Mesenchymal stem cell (in vitro differentiated cells and primary cell): ENCODE measurements at regions not wholly inside any gene's neighbourhood (a gene's known extent, or its start where the extent isn't known, plus 50 kb on each side); places are given as distances from the start of the nearest gene placed in this dataset.

Experiments
- DNase-seq: peaks from one replicate; pipeline ENCODE4 v3.0.0-alpha.2; 2013
- H2AFZ ChIP-seq: one replicate; pipeline ENCODE4 v1.6.1; 2013; ENCODE audit warnings: low read depth, mild to moderate bottlenecking, control low read depth, inconsistent platforms, low read length, moderate library complexity
- H2AK5ac ChIP-seq: 2 replicates; pipeline ENCODE4 v1.6.1; 2013; ENCODE audit warnings: low read length, moderate library complexity, mild to moderate bottlenecking, inconsistent platforms; ENCODE audit not compliant: severe bottlenecking
- H2BK120ac ChIP-seq: one replicate; pipeline ENCODE4 v1.6.1; 2013; ENCODE audit warnings: low read depth, mild to moderate bottlenecking, inconsistent platforms, low read length, moderate library complexity
- H2BK12ac ChIP-seq, 2 experiments: one replicate each; pipeline ENCODE4 v1.6.1; 2013; ENCODE audit warnings: inconsistent platforms in 2 of 2, low read length in 2 of 2, mild to moderate bottlenecking in 2 of 2, moderate library complexity in 2 of 2, control low read depth in 1 of 2
- H2BK15ac ChIP-seq: one replicate; pipeline ENCODE4 v1.6.1; 2013; ENCODE audit warnings: mild to moderate bottlenecking, low read depth, inconsistent platforms; ENCODE audit not compliant: poor library complexity, severe bottlenecking
- H2BK5ac ChIP-seq: 2 replicates; pipeline ENCODE4 v1.6.1; 2013; ENCODE audit warnings: low read depth, mild to moderate bottlenecking, low read length, control low read depth, inconsistent platforms; ENCODE audit not compliant: poor library complexity, severe bottlenecking
- H3K14ac ChIP-seq, 2 experiments: one replicate each; pipeline ENCODE4 v1.6.1; 2013; ENCODE audit warnings: inconsistent platforms in 2 of 2, low read length in 2 of 2, control low read depth in 1 of 2, mild to moderate bottlenecking in 1 of 2, moderate library complexity in 1 of 2
- H3K18ac ChIP-seq, 2 experiments: one replicate each; pipeline ENCODE4 v1.6.1; 2013; ENCODE audit warnings: inconsistent platforms in 2 of 2, low read length in 2 of 2, control low read depth in 1 of 2, low read depth in 1 of 2, mild to moderate bottlenecking in 1 of 2
- H3K23ac ChIP-seq, 2 experiments: one replicate each; pipeline ENCODE4 v1.6.1; 2013; ENCODE audit warnings: inconsistent platforms in 2 of 2, low read length in 2 of 2, mild to moderate bottlenecking in 2 of 2, moderate library complexity in 2 of 2, control low read depth in 1 of 2
- H3K27ac ChIP-seq: 2 replicates; pipeline ENCODE4 v1.5.1; 2013; ENCODE audit warnings: mild to moderate bottlenecking, moderate library complexity, low read length, control low read depth, inconsistent platforms; ENCODE audit not compliant: poor library complexity, severe bottlenecking
- H3K27me3 ChIP-seq, 2 experiments: 2 replicates each; pipeline versions ENCODE4 v1.6.1 to v1.7.0; 2013; ENCODE audit warnings: low read length in 2 of 2, mild to moderate bottlenecking in 2 of 2, moderate library complexity in 2 of 2, control low read depth in 1 of 2, inconsistent platforms in 1 of 2; ENCODE audit not compliant: control insufficient read depth in 1 of 2, insufficient read depth in 1 of 2
- H3K36me3 ChIP-seq, 2 experiments: 2 replicates each; pipeline versions ENCODE4 v1.6.1 to v1.7.0; 2013; ENCODE audit warnings: low read length in 2 of 2, control low read depth in 1 of 2, inconsistent platforms in 1 of 2, low read depth in 1 of 2, mild to moderate bottlenecking in 1 of 2; ENCODE audit not compliant: insufficient read depth in 2 of 2, control insufficient read depth in 1 of 2
- H3K4ac ChIP-seq, 2 experiments: one replicate each; pipeline ENCODE4 v1.6.1; 2013; ENCODE audit warnings: inconsistent platforms in 2 of 2, low read length in 2 of 2, mild to moderate bottlenecking in 2 of 2, moderate library complexity in 2 of 2, control low read depth in 1 of 2, low read depth in 1 of 2
- H3K4me1 ChIP-seq: 2 replicates; pipeline ENCODE4 v1.6.1; 2013; ENCODE audit warnings: low read depth, low read length, control low read depth; ENCODE audit not compliant: control insufficient read depth, insufficient read depth
- H3K4me2 ChIP-seq: 2 replicates; pipeline ENCODE4 v1.6.1; 2013; ENCODE audit warnings: low read length, mild to moderate bottlenecking, inconsistent platforms; ENCODE audit not compliant: poor library complexity, severe bottlenecking
- H3K4me3 ChIP-seq, 2 experiments: 2 replicates each; pipeline versions ENCODE4 v1.5.1 to v1.7.0; 2013; ENCODE audit warnings: low read length in 2 of 2, mild to moderate bottlenecking in 2 of 2, control low read depth in 1 of 2, low read depth in 1 of 2; ENCODE audit not compliant: insufficient read depth in 1 of 2
- H3K79me1 ChIP-seq: replicated peaks from 2 replicates; pipeline ENCODE4 v1.6.1; 2013; ENCODE audit warnings: mild to moderate bottlenecking, control low read depth, low read length, inconsistent platforms; ENCODE audit not compliant: poor library complexity, severe bottlenecking
- H3K9ac ChIP-seq: 2 replicates; pipeline ENCODE4 v1.7.0; 2013; ENCODE audit warnings: mild to moderate bottlenecking, low read length, moderate library complexity
- H3K9me3 ChIP-seq: 2 replicates; pipeline ENCODE4 v1.7.0; 2013; ENCODE audit warnings: mild to moderate bottlenecking, low read length; ENCODE audit not compliant: control insufficient read depth
- H4K8ac ChIP-seq: one replicate; pipeline ENCODE4 v1.6.1; 2013; ENCODE audit warnings: inconsistent platforms, mild to moderate bottlenecking, low read length, moderate library complexity
- H4K91ac ChIP-seq: one replicate; pipeline ENCODE4 v1.6.1; 2013; ENCODE audit warnings: mild to moderate bottlenecking, low read length, inconsistent platforms
- WGBS: methylation state at CpG from one replicate; pipeline ENCODE4 v1.1.7; 2013; ENCODE audit warnings: mixed read lengths; 5-methylcytosine and 5-hydroxymethylcytosine counted together

- H3K27me3 ChIP-seq: peaks cover 0 to 3% of the 10 kb centered on the region in 2 experiments
- no peak overlapping the region for H3K23ac ChIP-seq
- no peak overlapping the region for H2AFZ ChIP-seq
- no peak overlapping the region for H2BK120ac ChIP-seq
- H3K4me1 ChIP-seq: no peaks in the 10 kb centered on the region
- no peak overlapping the region for H3K14ac ChIP-seq
- H3K9ac ChIP-seq: no peak overlapping the region
- no peak overlapping the region for H3K18ac ChIP-seq
- no peak overlapping the region for H3K27ac ChIP-seq
- no peak overlapping the region for H3K4ac ChIP-seq
- H3K4me2 ChIP-seq: no peak overlapping the region
- no peak overlapping the region for H2AK5ac ChIP-seq
- H4K91ac ChIP-seq: no peak overlapping the region
- no peak overlapping the region for H2BK5ac ChIP-seq
- H4K8ac ChIP-seq: no peak overlapping the region
- H3K79me1 ChIP-seq: no peaks in the 10 kb centered on the region
- no peak for DNase-seq
- H2BK15ac ChIP-seq: no peak overlapping the region
- no peak overlapping the region for H2BK12ac ChIP-seq
- H3K9me3 ChIP-seq: peaks cover 4% of the 10 kb centered on the region
- no peaks in the 10 kb centered on the region for H3K36me3 ChIP-seq
- H3K4me3 ChIP-seq: no peak overlapping the region
- 72% methylated on average over 2 of the region's 4 CpGs for WGBS
These were observed 87.7 kb upstream of the DYNAP start for GRCh38 chr18:54503131-54503894.

GRCh38 chr18:54506516-54507261, 84.4 kb upstream of the DYNAP start:
- 95% methylated on average over 1 of the region's 2 CpGs for WGBS
- no peak overlapping the region for H2AK5ac ChIP-seq
- H3K9ac ChIP-seq: no peak overlapping the region
- H3K9me3 ChIP-seq: no peaks in the 10 kb centered on the region
- H3K23ac ChIP-seq: no peak overlapping the region
- no peak overlapping the region for H4K8ac ChIP-seq
- H4K91ac ChIP-seq: no peak overlapping the region
- H3K4ac ChIP-seq: no peak overlapping the region
- H2BK12ac ChIP-seq: no peak overlapping the region
- H3K36me3 ChIP-seq: no peaks in the 10 kb centered on the region
- no peak overlapping the region for H3K4me2 ChIP-seq
- no peak for DNase-seq
- H2AFZ ChIP-seq: no peak overlapping the region
- H2BK120ac ChIP-seq: no peak overlapping the region
- H3K14ac ChIP-seq: no peak overlapping the region
- no peak overlapping the region for H2BK15ac ChIP-seq
- no peaks in the 10 kb centered on the region for H3K4me1 ChIP-seq
- no peak overlapping the region for H3K18ac ChIP-seq
- no peak overlapping the region for H2BK5ac ChIP-seq
- no peak overlapping the region for H3K27ac ChIP-seq
- H3K79me1 ChIP-seq: no peaks in the 10 kb centered on the region
- peaks cover 0 to 4% of the 10 kb centered on the region in 2 experiments for H3K27me3 ChIP-seq
- H3K4me3 ChIP-seq: no peak overlapping the region

GRCh38 chr18:54509793-54510192, 81.3 kb upstream of the DYNAP start:
- WGBS: 57% methylated on average over 1 of the region's 2 CpGs

GRCh38 chr18:54515149-54515548, 75.9 kb upstream of the DYNAP start:
- Histone ChIP-seq H3K79me1 (no peaks in the 10 kb centered on the region), H3K36me3 (no peaks in the 10 kb centered on the region), H3K14ac (no peak overlapping the region), H2AK5ac (no peak overlapping the region), H3K9me3 (no peaks in the 10 kb centered on the region), H3K23ac (no peak overlapping the region), H2AFZ (no peak overlapping the region), H2BK5ac (no peak overlapping the region), H3K4me3 (no peak overlapping the region), H2BK120ac (no peak overlapping the region), H3K4me2 (no peak overlapping the region), H3K9ac (no peak overlapping the region), H3K4ac (no peak overlapping the region), H4K8ac (no peak overlapping the region), H2BK15ac (no peak overlapping the region), H2BK12ac (no peak overlapping the region), H3K18ac (no peak overlapping the region), H3K27ac (no peak overlapping the region), H4K91ac (no peak overlapping the region), H3K4me1 (no peaks in the 10 kb centered on the region), H3K27me3 (peaks cover 0 to 8% of the 10 kb centered on the region in 2 experiments)
- WGBS: no CpG with 5 or more reads among the region's 2 CpGs
- DNase-seq: no peak

More at GRCh38 chr18:54509793-54510192, 81.3 kb upstream of the DYNAP start:
- no peak overlapping the region for H3K4me2 ChIP-seq
- no peak overlapping the region for H3K23ac ChIP-seq
- H2BK15ac ChIP-seq: no peak overlapping the region
- no peak overlapping the region for H3K9ac ChIP-seq
- no peak overlapping the region for H4K8ac ChIP-seq
- no peaks in the 10 kb centered on the region for H3K36me3 ChIP-seq
- H3K4me1 ChIP-seq: no peaks in the 10 kb centered on the region
- H2BK5ac ChIP-seq: no peak overlapping the region
- H2BK12ac ChIP-seq: no peak overlapping the region
- DNase-seq: no peak
- peaks cover 0 to 9% of the 10 kb centered on the region in 2 experiments for H3K27me3 ChIP-seq
- H4K91ac ChIP-seq: no peak overlapping the region
- H2BK120ac ChIP-seq: no peak overlapping the region
- no peak overlapping the region for H3K18ac ChIP-seq
- H3K9me3 ChIP-seq: no peaks in the 10 kb centered on the region
- H3K27ac ChIP-seq: no peak overlapping the region
- H3K14ac ChIP-seq: no peak overlapping the region
- no peak overlapping the region for H2AK5ac ChIP-seq
- H3K4me3 ChIP-seq: no peak overlapping the region
- H3K79me1 ChIP-seq: no peaks in the 10 kb centered on the region
- H3K4ac ChIP-seq: no peak overlapping the region
- no peak overlapping the region for H2AFZ ChIP-seq
